ENCODE measurements at regions not wholly inside any gene's neighbourhood (a gene's known extent, or its start where the extent isn't known, plus 50 kb on each side); places are given as distances from the start of the nearest gene placed in this dataset.
A peak's percentile ranks its signal among the peaks of the same experiment; 100 is the strongest.

- no peak for DNase-seq
Measured at GRCh38 chr3:40642812-40643211, 118.1 kb downstream of the ZNF621 start.

GRCh38 chr3:40645883-40646282, 121.1 kb downstream of the ZNF621 start:
- no peak for DNase-seq

- DNase-seq = no peak
Measured at GRCh38 chr3:40649346-40649745, 124.6 kb downstream of the ZNF621 start.

- DNase-seq = no peak
Measured at GRCh38 chr3:40652072-40652471, 127.3 kb downstream of the ZNF621 start.

- DNase-seq = no peak
Measured at GRCh38 chr3:40653001-40653400, 128.2 kb downstream of the ZNF621 start.

- DNase-seq = no peak
Measured at GRCh38 chr3:40653878-40654277, 129.1 kb downstream of the ZNF621 start.

GRCh38 chr3:40655551-40655950, 130.8 kb downstream of the ZNF621 start:
- DNase-seq = no peak

GRCh38 chr3:40657623-40658022, 132.9 kb downstream of the ZNF621 start:
- DNase-seq = no peak

- DNase-seq = no peak
Measured at GRCh38 chr3:40658305-40658704, 133.5 kb downstream of the ZNF621 start.

- DNase-seq = no peak
Measured at GRCh38 chr3:40660554-40660953, 135.8 kb downstream of the ZNF621 start.

GRCh38 chr3:40661284-40661683, 136.5 kb downstream of the ZNF621 start:
- no peak for DNase-seq

- DNase-seq = no peak
Measured at GRCh38 chr3:40663280-40663679, 138.5 kb downstream of the ZNF621 start.

GRCh38 chr3:40669176-40669575, 144.4 kb downstream of the ZNF621 start:
- DNase-seq = no peak

- no peak for DNase-seq
Measured at GRCh38 chr3:40672861-40673260, 148.1 kb downstream of the ZNF621 start.

- no peak for DNase-seq
Measured at GRCh38 chr3:40677321-40677720, 152.6 kb downstream of the ZNF621 start.

- no peak for DNase-seq
Measured at GRCh38 chr3:40677749-40678148, 153.0 kb downstream of the ZNF621 start.

GRCh38 chr3:40679290-40679689, 154.5 kb downstream of the ZNF621 start:
- no peak for DNase-seq

GRCh38 chr3:40680685-40681657, 156.2 kb downstream of the ZNF621 start:
- peak in 8 of 58 donors; percentile 2 to 13 (median 5) for DNase-seq

- no peak for DNase-seq
Measured at GRCh38 chr3:40681658-40682055, 156.9 kb downstream of the ZNF621 start.

- DNase-seq = no peak
Measured at GRCh38 chr3:40689837-40690236, 165.1 kb downstream of the ZNF621 start.

- DNase-seq = peak in 27 of 58 donors; percentile 7 to 71 (median 23)
Measured at GRCh38 chr3:40690749-40691451, 166.1 kb downstream of the ZNF621 start.

- peak in 26 of 58 donors; percentile 4 to 71 (median 23) for DNase-seq
Measured at GRCh38 chr3:40691452-40691861, 166.7 kb downstream of the ZNF621 start.

Measured in anterior cingulate cortex (tissue), 58 donors.